ENCODE measurements at regions not wholly inside any gene's neighbourhood (a gene's known extent, or its start where the extent isn't known, plus 50 kb on each side); places are given as distances from the start of the nearest gene placed in this dataset.

DNA sequence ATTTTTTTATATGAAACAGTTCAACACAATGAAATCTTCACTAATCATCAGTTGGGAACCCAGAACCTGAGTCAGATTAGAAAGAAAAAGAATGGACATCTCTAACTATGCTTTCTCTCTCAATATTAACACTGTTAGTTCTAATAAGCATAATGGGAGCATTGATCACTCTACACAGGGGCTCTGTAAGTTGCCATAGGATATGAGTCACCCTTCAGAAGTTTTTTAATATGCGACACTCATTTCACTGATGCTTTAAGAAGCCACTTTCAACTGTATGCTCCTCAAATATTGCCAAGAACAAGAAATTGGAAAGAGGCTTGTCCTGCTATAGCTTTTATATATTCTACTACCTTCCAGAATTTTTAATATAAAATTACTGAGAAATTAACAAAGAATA lies 187.0 kb downstream of the AASDH start:
- DNase-seq, result no peak

DNA sequence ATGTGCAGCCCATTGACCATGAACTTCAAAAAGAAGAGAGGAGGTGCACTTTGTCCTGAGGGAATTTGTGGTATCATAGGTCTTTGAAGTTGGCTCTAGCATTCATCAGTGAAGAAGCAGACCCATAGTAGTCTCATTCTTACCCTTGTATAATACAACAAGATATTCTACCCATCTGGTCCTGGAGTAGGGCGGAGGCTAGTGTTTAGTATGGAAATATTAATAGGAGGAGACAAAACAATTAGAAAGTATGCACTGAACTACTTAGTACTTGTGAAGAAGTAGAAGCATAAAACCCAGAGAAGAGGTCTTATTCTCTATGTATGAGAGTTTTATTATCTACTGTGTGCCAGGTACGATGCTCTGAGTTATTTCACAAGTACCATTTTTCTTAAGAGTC lies 189.0 kb downstream of the AASDH start:
- no peak for DNase-seq

DNA sequence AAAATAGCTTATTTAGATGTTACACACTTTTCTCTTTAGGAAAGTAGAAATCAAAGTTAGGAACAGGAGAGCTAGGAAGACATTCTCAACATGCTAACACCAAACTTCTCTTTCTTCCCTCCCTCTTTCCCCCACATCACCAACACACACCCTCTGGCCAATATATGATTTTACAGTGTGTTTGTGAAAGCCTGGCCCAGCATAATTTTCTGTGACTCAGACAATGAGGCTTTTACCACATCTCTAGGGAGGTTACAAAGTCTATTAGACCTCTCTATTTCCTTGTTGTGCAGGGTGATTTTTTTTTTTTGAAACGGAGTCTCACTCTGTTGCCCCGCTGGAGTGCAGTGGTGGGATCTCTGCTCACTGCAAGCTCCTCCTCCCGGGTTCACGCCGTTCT lies 189.9 kb downstream of the AASDH start:
- DNase-seq, result no peak

DNA sequence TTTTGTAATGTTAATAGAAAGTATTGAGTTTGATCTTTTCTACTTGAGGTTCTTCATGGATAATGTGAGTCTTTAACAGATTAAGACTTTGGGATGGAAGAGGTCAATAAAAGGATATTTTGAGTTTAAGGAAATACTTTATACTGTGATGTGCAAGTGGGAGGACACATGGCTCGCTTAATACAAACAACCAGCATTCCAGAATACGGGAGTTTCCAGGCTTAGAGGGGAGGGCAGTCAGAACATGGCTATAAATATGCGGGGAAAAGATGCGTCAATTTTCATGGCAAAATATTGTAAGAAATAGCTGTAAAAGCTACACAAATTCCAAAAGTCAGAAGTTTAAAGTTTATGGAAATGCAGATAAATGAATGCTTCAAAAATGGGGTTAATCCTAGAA lies 192.3 kb downstream of the AASDH start:
- DNase-seq, result no peak

DNA sequence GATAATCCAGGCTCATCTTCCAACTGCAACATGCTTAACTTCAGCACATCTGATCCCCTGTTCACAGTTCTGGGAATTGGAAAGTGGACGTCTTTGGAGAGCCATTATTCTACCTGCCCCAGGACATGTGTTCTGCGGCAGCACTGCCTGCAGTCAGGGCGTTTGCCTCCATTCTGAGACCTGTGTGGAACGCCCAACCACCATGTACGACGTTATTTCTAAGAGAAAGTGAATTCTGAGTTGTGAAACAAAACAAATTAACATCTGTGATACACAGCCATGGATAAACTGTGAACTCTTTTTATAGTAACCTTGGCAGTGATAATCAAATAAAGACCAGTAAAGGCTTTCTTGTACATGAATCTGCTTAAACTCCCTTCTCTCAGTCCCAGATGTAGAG lies 195.8 kb downstream of the AASDH start:
- DNase-seq, result no peak

DNA sequence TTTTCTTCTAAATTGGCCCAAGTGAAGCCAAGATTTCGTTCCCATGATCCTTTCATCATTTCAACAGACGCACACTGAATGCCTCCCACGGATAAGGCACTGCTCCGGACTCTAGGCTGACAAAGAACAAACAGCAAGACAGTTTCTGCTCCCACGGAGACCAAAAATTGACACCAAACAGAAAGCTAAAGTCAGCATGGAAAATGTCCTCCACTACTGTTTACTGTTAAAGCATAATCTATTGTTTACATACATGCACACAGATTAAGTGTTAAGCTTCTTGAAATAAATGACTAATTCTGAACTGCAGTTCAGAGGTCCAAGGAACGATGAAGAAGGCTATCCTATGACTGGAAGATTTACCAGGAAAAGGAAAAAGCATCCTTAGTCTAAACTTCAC lies 199.6 kb downstream of the AASDH start:
- DNase-seq, result no peak

DNA sequence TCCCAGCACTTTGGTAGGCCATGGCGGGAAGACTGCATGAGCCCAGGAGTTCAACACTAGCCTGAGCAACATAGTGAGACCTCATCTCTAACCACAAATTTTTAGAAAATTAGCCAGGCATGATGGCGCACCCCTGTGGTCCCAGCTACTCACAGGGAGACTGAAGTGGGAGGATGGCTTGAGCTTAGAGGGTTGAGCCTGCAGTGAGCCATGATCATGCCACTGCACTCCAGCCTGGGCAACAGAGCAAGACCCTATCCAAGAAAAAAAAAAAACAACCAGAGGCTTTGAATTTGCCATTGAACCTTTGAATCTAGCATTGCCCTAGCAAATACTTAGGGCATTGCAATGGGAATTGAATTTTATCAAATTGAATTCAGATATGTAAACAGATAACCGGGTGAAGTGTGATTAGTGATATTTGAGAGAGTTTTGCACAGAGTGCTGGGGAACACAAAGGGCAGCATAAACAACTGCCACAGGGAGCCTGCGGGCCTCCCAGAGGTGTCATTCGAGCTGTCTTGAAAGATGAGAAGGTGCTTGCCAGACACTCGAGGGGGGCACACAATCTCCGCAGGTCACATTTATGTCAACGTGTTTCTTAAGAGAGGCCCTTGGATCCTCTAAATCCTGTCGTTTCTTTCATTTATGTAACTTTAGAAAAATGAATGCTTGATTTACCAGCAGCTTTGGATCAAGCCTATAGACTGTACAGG lies 200.3 kb downstream of the AASDH start:
- DNase-seq, result no peak

DNA sequence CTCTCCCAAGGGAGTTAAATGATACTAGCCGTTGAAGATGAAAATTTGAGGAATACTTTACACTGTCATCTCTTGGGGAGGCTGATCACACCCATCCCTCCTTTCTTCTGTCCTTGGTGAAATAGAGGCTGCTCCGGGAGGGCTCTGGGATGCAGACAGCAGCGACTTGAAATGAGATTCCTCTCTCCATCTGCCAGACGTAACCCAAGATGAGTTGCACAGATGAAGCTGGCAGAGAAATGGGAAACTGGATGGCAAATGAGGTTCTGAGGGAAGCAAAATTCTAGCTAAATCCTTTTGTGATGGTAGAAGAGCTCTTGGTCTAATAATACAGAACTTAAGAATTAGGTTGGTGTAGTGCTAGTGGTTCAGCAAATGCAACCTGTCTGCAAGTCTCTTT lies 201.4 kb downstream of the AASDH start:
- no peak for DNase-seq

DNA sequence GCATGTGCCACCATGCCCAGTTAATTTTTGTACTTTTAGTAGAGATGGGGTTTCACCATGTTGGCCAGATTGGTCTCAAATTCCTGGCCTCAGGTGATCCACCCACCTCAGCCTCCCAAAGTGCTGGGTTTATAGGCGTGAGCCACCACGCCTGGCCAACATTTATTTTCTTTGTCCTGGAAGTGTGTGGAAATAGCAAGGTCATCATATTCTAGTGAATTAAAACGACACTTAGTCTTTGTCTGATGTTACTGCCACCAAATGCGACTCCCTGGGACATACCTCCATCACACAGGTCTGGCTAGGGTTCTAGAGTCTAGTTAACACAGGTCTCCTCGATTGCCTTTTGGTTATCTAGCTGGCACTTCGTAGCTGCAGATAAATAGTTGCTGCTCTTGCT lies 203.1 kb downstream of the AASDH start:
- DNase-seq, result no peak

DNA sequence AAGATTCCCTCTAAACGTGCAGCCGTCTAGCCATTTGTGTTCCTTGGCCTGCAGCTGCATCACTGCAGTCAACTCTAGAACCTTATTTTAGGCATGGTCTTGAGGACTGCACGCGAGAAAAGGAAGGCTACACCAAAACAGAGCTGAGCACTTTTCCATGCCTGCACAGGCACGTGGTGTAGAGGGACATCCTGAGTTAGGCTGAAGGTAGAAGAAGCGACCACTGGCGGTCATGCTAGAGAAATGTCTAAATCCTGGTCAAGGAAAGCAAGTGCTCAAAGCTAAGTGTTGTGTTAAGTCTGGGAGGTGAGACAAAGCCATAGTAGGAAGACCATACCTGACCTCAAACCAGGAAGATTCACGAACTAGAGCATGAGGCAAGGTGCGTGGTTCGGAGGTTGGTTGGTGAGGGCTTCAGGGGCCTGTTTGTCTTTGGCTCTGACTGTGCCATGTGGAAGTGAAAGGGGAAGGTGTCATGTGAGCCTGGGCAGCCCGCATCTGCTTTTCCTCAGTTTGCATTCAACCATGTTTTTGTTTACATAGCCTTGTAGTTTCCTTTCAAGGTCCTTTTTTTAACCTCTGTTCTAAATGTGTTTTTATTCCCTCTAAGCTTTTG lies 203.8 kb downstream of the AASDH start:
- no peak for DNase-seq

DNA sequence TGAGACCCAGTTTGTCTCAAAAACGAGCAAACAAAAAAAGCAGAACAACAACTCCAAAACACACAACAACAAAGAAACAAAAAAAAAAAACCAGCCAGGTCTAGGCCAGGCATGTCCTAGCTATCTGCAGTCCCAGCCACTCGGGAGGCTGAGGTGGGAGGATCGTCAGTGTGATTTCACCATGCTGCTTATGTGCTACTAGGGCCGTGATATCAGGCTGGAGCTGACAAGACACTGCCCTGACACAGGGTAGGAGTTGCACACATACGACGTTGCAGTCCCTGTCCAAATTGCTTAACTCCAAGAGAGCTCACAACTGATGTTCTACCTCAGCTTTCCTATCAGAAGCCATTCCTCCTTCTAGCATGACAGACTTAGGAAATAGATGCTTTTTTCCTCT lies 204.9 kb downstream of the AASDH start:
- no peak for DNase-seq

DNA sequence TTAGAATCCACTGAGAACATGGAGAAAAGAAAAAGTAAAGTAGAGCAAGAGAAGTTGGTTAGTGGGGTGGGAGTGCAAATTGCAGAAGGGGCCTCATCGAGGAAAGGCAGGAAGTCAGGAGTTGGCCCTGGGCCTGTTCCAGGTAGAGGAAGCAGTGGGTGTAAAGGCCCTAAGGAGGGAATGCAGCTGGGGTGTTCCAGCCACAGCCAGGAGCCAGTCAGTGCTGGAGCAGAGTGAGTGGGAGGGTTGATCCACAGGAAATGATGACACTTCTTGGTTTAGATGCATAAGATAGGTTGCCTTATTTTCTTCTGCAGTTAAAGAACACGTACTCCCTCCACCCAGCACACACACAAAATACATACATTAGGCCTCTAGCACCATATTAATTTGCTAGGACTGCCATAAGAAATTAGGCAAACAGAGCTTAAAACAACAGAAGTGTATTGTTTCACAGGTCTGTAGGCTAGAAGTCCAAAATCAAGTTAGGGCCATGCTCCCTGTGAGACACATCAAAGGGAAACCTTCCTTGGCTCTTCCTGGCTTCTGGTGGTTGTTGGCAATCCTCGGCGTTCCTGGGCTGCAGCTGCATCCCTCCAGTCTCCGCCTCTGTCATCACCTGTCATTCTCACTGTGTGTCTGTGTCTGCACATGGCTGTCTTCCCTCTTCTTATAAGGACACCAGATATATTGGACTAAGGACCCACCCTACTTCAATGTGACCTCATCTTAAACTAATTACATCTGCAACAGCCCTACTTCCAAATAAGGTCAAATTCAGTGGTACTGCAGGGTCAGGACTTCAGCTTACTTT lies 205.9 kb downstream of the AASDH start:
- DNase-seq, result no peak

DNA sequence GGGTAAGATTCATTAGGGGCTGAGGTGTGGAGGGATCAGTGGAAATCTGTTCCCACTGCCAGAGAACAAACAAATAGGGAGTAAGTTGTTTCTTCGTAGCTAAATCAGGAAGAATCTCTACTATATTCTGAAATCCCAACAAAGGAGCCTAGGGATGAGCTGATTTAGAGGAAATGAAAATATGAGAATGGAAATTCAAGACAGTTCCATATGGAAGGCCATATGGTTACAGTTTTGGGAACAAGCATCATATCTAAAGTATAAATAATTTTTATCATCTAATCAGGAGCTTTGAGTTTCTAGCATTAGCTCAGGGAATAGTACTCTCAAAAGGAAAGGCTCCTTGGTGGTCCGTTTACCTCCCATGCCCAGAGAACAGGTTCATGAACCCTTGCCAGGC lies 218.2 kb downstream of the AASDH start:
- DNase-seq, result no peak

DNA sequence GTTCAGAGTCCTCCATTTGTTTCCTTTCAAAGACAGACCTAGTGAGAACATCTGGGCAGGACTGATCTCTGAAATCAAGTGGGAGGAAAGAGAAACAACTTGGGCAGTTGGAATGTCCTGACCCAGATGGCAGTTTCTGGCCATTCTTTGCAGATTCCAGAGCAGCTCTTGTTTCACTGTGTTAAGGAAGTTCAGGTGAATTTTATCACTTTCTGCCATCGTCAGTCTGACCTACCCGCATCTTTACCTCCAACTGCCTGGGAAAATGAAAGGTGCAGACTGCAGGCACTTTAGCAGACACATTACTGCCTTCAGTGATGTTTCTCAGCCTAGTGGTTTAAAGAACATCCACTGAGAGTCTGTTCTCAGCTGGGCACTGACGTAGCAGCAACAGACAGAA lies 216.2 kb downstream of the CEP135 start:
- DNase-seq, result no peak

DNA sequence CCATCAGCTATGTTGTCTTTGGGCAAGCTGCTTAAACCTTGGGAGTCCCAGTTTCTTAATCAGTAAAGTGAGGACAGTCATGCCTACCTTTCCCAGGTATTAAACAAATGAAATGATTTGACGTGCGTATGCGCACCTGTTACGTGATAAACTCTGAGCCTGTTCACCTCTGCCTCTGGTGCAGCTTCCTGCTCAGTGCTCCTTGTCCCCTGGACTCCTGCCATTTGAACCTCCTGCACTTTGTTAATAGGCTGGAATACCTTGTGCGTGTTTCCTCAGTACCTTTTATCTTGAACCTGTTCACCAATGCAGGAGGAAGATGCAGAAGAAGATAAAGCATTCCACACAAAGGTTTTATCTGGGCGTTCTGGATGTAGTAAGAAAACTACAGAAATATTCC lies 211.9 kb downstream of the CEP135 start:
- no peak for DNase-seq

DNA sequence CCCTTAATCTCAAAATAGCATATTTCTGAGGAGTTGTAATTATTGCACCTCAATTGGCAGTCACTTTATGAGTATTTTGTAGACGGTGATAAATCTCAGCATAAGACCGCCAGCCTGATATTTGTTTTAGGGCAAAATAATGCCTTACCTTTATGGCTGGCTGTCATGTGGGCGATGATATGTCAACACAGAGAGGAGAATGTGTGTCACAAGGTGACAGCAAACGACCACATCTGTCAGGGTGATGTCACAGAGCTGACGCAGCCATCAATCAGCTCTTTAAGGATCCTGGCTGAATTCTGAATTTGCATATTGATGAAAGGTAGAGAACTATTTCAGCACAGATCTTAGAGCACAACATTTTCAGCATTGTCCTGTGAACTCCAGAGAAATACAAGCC lies 209.7 kb downstream of the CEP135 start:
- no peak for DNase-seq

DNA sequence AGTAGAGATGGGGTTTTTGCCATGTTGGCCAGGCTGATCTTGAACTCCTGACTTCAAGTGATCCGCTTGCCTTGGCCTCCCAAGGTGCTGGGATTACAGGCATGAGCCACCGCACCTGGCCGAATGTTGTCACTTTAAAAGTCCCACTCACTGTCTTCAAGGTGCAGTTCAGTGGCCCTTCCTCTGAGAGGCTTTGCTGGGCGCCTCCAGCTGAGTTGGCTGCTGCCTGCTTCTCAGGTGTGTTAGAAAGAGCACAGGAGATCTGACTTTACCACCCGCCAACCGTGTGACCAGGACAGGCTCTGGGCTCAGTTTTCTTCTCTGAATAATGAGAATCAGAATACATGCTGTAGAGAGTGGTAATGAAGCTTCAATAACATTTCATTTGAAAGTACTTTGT lies 207.4 kb downstream of the CEP135 start:
- no peak for DNase-seq

DNA sequence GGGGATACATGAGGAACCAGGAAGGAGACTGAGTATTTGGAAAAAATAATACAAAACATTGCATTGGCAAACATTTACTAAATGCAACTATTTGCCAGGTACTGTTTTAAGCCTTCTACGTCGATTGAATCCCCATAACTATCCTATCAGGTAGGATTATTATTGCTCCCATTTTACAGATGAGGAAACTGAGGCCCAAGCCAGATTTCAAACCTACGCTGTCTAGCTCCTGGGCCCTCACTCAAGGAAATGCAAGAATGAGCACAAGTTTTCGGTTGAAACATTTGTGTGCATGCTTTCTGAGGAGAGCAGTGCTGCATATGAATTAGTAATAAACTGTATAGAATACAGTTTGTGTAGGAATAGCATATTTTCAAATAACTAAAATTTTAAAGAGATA lies 206.7 kb downstream of the CEP135 start:
- no peak for DNase-seq

DNA sequence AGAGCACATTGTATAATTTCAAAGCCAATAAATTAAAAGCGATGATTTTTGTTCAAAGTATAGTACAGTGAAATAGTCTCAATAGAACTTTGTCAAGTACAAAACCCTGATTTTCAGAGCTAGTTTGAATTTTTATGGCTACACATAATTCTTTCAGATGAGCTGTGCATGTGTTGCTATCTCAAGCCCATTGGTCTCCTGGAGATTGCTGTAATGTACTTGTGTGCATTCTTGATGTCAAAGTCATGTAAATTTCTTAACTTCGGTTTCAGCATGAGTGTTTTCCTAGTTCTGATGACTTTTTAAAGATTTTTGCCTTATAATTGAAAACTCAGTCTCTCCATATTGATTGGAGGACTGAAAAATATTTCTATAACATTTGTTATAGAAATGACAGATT lies 200.8 kb downstream of the CEP135 start:
- no peak for DNase-seq

DNA sequence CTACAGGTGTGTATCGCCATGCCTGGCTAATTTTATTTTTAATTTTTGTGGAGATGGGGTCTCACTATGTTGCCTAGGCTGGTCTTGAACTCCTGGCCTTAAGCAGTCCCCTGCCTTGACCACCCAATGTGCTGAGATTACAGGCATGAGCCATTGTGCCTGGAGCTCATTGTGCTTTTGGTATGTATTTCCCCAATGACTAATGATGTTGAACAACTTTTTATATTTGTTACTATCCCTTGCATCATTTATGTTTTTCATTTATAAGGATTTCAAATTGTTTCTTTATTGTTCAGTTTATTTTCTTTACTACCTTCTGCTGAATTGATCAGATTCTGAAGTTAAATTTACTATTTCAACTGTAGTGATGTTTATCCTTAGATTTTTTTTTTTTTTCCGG lies 199.7 kb downstream of the CEP135 start:
- no peak for DNase-seq

DNA sequence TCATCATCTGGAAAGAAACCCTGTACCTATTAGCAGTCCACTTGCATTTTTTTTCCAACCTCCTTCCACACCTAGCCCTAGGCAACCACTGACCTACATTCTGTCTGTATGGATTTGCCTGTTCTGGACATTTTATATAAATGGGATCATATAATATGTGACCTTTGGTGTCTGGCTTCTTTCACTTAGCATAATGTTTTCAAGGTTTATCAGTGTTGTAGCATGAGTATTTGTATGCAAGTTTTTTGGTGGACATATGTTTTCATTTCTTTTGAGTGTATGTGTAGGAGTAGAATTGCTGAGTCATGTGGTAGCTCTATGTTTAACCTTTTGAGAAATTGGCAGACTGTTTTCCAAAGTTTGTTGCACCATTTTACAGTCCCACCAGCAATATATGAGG lies 198.6 kb downstream of the CEP135 start:
- DNase-seq, result no peak

DNA sequence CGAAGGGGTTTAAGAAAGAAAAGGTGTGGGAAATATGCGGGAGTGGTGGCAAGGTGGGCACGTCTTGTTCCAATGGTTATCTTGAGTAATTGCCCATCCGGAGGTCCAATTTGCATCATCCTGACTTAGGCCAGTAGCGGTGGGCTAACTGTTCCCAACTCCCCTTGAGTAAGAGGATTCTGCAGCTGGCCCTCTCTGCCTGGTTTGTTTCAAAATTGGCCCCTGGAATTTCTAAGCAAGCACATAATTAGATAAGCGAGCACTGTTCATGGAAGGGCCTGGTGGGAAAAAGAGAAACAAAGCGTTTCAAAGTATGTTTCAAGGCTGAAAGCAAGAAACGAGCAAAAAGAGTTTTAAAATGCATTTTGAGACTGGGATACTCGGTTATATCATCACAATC lies 198.2 kb downstream of the CEP135 start:
- no peak for DNase-seq

DNA sequence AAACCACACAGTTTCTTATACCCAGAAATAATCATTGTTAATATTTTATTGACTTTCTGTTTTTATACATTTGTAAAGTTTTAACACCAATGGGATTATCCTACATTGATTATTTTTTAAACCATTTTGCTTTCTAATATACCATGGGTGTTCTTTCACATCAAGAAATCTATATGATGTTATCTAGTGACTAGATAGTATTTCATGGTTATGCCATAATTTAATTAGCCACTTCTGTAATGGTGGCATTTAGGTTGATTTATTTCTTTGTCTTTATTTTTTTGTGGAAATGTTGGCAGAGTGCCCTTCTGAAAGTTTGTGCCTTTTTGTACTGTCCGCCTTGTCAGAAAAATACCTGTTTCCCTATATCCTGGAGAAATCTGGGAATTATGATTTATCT lies 193.3 kb downstream of the CEP135 start:
- no peak for DNase-seq

DNA sequence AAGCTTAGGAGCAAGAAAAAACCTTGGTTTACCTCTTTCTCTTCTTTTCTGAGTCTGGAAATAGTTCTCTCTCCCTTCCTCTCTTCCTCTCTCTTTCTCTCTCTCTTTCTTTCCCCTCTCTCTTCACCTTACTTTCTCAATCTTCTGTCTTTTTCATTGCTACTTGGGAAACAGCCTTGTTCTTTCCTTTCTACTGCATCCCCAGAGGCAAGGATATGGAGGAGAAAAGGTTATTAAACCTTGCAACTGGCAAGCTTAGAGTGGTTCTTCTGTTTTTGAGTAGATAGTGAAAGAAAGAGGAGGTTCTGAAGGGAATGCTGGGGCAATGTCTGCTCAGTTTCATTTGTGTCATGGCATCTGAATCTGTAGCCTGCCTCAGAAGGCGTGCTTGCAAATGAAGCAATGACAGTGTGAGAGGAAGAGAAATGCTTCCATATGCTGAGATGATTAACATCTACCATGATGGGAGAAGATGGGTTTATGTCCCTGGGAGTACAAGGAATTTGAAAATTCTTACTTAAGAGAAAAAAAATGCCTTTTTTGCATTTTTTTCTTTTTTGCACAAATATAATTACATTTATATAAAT lies 190.6 kb downstream of the CEP135 start:
- DNase-seq, result no peak
